GM19043 (cell line): ENCODE measurements at regions not wholly inside any gene's neighbourhood (a gene's known extent, or its start where the extent isn't known, plus 50 kb on each side); places are given as distances from the start of the nearest gene placed in this dataset.

Experiments
- ATAC-seq: cut with Tn5 transposase; IDR thresholded peaks from one replicate; pipeline ENCODE4 v1.9.1; 2021; ENCODE audit warnings: low read depth; ENCODE audit not compliant: unreplicated experiment

DNA sequence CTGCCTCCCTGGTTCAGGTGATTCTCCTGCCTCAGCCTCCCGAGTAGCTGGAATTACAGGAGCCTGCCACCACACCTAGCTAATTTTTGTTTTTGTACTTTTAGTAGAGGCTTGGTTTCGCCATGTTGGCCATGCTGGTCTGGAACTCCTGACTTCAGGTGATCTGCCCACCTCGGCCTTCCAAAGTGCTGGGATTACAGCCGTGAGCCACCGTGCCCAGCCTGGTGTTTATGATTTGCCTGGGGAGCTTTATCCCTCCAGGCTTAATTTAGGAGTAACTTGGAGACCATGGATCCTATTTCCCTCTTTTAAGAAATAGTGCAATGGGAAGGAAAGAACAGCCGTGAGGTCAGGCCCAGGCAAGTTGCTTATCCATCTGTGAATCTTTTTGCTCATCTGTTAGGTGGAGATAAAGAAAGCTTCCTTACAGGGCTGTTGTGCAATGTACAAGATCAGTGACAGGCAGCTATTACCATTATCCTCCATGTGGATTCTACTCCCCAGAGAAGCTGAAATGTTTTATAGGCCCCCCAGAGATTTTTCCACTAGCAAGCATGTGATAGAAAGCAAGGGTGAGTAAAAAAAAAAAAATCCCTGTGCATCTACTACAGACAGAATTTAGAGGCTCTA lies 104.9 kb upstream of the MGAT5 start:
- ATAC-seq, result no peak

DNA sequence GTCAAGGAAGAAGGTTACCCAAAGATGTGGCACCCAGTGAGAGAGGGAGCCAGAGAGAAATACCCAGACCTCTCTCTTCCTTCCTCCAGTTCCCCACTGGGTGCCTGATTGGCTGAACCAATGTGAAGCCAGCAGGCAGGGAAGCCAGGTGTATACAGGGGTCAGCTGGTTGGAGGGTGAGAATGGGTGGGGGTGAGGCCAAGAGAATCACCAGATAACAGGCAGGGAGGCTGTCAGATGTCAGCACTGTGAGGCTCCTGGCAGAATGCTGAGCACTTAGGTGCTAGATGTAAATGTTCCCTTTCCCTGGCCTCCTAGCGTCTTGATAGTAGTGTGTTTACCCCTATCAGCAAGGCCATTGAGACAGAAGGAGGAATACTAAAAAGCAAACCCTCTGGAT lies 104.0 kb upstream of the MGAT5 start:
- no peak for ATAC-seq

- no peak for ATAC-seq
Observed at GRCh38 chr2:134150760-134151159, 103.1 kb upstream of the MGAT5 start.

DNA sequence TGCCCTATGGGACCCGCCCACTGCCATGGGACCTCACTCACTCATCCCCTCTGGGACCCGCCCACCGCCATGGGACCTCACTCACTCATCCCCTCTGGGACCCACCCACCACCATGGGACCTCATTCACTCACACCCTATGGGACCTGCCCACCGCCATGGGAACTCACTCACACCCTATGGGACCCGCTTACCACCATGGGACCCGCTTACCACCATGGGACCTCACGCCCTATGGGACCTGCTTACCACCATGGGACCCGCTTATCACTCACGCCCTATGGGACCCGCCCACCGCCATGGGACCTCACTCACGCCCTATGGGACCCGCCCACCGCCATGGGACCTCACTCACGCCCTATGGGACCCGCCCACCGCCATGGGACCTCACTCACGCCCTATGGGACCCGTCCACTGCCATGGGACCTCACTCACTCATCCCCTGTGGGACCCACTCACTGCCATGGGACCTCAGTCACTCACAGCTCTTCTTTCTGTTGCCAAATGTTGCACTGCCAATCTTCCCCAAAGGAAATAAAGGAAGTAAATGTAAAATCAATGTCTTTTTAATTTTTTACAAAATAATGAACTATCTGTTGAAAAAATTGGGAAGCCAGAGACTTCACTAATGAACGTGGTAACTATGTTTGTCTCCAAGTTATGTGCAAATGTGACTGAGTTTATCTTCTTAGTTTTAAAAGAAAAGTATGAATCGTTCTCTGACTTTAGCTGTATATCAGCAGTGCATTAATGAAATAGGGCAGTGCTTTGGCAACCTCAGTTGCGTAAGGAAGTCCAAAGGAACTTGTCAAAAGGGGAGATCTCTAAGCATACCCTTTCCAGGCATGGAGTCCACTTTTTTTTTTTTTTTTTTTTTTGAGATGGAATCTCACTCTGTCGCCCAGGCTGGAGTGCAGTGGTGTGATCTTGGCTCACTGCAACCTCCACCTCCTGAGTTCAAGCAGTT lies 101.5 kb upstream of the MGAT5 start:
- no peak for ATAC-seq

GRCh38 chr2:134153294-134153880 lies 100.5 kb upstream of the MGAT5 start:
- ATAC-seq, result no peak

DNA sequence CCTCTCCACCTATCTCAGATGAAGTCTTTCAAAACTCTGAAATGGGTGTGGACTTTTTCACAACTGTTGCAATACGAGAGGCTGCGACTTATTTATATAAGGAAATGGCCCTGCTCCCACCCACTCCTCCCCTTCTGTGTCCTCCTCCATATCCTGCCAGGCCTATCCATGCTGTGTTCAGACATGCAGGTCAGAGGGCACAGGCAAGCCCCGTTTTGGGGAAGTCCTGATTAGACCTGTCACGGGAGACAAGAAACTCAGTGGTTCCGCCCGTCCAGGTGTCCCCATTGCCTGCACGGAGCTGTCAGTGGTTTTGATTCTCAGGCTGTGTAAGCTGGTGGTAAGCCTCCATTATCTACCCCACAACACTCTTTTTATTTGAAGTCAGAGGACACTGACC lies 99.6 kb upstream of the MGAT5 start:
- peak; percentile 84 for ATAC-seq

GRCh38 chr2:134155134-134155533 lies 98.7 kb upstream of the MGAT5 start:
- peak; percentile 78 for ATAC-seq

- ATAC-seq, result no peak
Observed at GRCh38 chr2:134158295-134158694, 95.6 kb upstream of the MGAT5 start.

DNA sequence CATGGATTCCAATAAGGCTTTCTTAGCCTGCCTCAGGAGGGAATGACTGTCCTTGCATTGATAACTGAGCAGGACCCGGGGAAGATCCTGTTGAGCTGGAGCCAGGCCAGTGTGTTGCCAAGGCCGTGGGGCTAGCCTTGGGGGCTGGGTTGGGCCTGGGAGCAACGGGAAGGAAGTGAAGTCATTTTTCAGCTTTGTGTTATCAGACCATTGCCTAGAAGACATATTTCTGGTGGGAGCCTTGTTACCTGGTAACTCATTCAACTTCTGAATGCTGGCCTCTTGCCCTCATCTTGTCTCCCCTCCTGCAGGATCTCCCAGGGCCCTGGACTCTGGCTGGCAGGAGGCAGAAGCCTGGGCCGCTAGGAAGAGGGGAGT lies 92.7 kb upstream of the MGAT5 start:
- ATAC-seq, result no peak

DNA sequence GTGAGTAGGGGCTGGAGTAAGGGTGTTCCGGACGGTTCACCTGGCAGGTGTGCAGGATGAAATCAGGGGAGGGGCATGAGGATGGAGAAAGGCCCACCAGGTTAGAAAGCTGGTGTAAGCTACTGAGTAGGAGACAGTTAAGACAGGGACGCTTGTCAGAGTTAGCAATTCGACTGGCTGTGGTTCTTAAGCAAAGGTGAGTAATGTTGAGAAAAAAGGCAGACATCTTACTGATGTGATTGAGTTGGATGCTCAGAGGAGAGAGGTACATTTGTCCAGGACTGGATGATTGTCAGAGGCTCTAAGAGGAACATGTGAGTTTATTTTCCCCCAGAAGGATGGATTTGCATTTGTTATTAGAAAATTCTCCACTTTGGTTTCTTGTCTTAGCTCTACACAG lies 90.5 kb upstream of the MGAT5 start:
- ATAC-seq, result no peak

DNA sequence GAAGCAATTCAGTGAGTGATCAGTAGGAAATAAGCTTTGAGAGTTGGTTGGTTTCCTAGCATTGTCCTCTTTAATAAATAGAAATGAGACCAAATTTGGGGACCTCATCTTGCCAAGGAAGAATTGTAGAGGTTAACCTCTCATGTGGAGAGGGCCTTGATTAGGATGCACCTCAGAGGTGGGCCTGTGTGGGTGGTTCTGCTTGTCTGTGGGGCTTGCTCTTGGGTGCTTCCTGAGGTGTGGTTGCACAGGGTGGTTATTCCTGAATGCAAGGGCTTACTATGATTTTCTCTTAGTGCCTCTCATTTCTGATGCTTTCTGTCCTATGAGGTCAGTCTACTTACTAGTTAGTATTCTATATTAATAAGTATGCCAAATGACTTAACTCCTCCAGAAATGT lies 89.6 kb upstream of the MGAT5 start:
- no peak for ATAC-seq

GRCh38 chr2:134167015-134167414 lies 86.9 kb upstream of the MGAT5 start:
- ATAC-seq, result no peak

DNA sequence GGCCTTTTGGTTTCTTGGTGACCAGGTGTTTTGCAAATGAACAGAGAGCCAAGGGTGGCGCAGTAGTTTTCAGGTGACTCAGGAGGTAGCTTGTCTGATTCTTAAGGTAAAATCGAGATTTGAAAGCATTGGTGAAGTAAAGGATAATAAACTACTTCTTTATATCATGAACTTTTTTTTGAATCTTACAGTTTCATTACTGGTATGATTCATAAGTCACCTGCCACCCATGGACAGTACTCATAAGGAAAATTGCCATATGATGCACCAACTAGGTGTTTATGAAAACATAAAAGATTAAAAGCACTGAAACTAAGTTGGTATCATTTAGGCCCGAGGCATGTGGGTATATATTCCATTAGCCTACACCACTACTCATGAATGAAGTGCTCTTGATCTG lies 84.1 kb upstream of the MGAT5 start:
- ATAC-seq, result peak; percentile 52

DNA sequence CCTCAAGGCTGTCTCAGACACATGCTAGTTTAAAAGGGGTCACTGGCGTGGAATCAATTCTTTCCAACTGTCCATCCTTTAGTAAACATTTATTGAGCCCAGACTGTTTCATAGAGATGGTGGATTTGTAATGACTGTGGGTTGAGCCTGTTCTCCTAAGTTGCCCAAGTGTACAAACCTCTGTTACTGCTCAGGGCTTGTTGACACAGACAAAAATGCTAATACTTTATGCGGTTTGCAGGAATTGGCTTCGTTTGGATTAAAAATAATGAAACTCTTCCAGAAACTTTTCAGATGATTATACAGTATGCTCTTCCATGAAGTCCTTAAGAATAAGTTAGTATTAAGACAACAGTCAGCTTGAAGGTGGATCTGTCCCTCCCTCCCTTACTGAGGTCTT lies 83.6 kb upstream of the MGAT5 start:
- no peak for ATAC-seq

- no peak for ATAC-seq
Observed at GRCh38 chr2:134170700-134171099, 83.2 kb upstream of the MGAT5 start.

DNA sequence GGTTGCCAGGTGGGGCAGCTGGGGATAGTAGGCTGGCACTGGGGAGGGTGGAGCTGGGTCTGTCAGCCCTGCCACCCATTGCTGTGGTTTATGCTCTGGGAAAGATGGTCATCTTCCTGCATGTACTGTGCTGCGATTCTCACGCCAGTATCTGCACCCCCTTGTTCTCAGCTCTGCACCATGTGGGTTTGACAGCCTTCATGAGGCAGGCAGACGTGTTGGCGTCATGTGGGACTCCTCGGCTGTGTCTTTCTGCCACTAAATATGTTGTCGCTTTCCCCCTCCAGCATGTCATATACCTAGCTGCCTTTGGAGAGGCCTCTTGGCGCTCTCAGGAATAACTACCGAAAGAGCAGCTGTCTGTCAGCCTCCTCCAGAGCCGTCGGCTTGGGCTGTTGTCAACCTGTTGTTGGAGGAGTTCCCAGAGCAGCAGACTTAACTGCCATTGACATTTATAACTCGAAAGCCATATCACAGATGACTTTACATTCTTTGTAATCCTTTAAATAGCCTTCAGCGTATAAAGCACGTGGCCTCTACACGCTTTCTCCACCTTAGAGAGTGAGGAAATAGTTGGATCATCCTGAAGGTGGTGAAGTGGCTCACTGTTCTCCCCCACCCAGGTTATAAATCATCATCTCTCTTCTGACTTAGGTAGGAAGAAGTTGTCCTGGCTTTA lies 80.4 kb upstream of the MGAT5 start:
- ATAC-seq, result no peak

DNA sequence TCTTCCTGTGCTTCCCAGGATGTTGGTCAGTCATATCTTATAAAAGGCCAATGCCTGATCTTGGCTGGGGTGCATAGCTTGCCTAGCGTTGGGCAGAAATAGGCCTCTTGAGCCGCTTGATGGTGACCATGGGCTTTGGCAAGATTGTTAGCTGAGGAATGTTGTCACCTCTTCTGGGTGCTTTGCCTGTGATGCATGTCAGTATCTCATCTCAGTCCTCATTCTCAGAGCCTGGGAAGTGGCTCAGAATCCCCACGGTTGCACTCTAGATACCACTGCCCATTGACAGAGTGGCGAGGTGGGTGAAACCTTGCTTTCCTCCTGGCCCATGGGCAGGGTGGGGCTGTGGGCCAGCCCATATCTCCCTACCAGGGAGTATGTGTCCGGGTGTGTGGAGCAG lies 79.2 kb upstream of the MGAT5 start:
- ATAC-seq, result no peak

- no peak for ATAC-seq
Observed at GRCh38 chr2:134175834-134176233, 78.0 kb upstream of the MGAT5 start.

DNA sequence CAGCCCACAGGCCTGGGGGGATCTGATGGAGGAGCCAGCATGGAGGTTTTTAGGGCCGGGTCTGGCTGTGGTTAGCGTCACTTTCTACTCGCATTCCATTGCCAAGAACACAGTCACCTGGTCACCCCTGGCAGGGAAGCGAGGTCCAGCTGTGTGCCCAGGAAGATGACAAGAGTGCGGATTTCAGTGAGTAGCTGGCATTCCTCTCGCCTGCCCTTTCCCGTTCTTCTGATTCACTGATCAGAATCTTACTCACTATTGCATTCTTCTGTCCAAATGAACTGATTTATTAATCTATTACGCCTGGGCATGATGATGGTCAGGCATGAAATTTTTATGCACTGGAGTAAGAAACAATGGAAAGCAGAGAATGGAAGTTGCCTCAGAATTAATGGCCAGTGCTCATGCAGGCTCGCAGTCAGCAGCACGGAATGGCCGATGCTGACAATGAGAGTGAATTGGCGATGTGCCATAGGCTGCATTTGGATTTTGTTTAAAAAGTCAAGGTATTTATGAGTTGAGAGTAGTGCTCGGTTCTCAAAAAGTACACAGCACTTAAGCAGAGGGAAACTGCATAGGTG lies 76.4 kb upstream of the MGAT5 start:
- ATAC-seq, result no peak

- peak; percentile 63 for ATAC-seq
Observed at GRCh38 chr2:134178138-134178877, 75.6 kb upstream of the MGAT5 start.
